Activated CD4-positive, alpha-beta T cell treated with anti-CD3 and anti-CD28 coated beads for 4 hours (primary cell): ENCODE measurements at regions not wholly inside any gene's neighbourhood (a gene's known extent, or its start where the extent isn't known, plus 50 kb on each side); places are given as distances from the start of the nearest gene placed in this dataset.

Experiments
- DNase-seq, 2 donors: peaks; one replicate each; pipeline ENCODE4 v3.0.0-alpha.2; 2020

- no peak for DNase-seq
Observed at GRCh38 chr4:173834151-173834550, 304.1 kb upstream of the HAND2 start.

GRCh38 chr4:173829565-173829964, 299.5 kb upstream of the HAND2 start:
- DNase-seq: no peak

DNA sequence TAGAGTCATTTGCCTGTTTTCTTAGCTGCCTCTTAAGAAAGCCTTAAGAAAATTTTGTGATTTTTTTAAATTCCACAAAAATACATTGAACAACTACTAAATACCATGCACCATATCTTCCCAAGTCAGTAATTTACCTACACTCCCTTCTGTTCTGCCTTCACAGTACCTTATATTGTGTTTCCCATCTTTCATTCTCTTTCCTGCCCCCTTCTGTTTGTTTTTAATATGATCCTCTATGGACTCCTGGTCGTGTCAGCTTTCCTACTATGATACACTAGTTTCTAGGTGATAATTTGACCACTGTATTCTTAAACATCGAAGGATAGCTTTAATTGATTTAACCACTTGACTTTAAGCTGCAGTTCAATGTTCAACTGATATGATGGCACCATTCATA, 297.7 kb upstream of the HAND2 start:
- no peak for DNase-seq

GRCh38 chr4:173821876-173822275, 291.8 kb upstream of the HAND2 start:
- no peak for DNase-seq

GRCh38 chr4:173821036-173821435, 291.0 kb upstream of the HAND2 start:
- no peak for DNase-seq

DNA sequence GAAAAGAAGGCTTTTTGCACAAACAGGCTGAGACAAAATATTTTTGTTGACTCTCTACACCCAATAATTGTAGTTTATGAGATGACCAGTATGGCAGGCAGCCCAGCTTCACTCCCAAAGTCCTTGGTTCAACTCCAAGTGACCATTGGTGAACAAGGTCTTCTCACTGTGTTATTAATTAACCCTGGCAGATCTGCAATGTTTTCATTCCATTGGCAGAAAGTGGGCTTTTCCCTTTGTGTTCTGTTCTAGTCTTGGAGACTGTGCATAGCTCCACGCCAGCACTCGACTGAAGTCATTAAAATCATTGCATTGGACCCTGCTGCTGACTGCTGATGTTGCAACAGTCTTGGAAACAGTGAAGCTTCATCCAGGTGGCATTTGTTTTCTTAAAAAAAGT, 277.3 kb upstream of the HAND2 start:
- no peak for DNase-seq

DNA sequence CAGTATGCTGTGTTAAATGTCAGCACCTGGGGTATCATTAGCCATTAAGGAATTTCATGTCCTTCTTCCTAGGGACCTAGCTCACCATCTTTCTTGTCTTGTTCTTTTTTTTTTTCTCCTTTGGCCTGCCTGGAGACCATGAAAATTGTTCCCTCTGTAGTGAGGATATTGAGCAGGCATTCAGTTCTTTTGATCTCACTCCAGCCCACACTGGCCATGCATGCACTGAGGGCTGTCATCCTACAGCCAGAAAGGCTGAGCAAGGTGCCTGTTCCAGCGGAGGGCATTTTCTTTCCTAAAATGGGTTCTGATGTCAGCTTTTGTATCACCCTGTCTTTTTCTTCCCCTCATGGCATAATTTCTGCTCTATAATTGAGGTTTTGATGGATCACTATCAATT, 275.9 kb upstream of the HAND2 start:
- no peak for DNase-seq

GRCh38 chr4:173802662-173803022, 272.6 kb upstream of the HAND2 start:
- DNase-seq: no peak

DNA sequence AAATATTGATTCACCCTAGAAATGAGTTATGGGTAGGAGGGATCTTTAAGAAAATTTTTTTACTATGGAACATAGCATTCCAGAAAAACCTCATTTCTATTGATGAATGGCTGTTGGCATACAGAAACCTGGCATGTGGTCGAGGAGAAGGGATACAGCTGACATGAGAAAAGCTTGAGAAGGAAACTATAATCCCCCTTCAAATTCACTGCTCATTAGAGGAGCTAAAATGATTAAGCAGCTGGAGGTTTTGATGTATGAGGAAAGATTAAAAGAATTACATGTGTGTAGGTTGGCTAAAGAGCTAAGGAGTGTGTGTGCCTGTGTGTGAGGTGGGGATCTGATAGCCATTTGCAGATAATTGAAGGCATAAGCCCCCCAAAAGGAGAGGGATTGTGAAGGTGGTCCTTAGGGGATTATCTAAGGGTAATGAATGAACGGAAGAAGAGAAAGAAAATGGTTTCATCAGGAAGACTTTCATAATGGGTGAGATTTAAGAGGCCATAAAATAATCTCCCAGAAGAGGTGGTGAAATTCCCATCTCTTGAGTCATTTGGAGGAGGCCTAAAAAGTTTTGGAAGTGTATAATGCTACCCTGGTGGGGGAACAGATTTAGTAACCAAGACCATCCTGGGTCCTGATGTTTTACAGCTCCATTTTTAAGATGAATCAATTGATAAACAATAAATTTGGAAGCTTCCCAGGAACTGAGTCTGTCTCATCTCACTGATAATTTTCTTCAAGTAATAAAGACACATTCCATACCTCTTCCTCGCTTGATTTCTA, 272.0 kb upstream of the HAND2 start:
- DNase-seq: no peak

DNA sequence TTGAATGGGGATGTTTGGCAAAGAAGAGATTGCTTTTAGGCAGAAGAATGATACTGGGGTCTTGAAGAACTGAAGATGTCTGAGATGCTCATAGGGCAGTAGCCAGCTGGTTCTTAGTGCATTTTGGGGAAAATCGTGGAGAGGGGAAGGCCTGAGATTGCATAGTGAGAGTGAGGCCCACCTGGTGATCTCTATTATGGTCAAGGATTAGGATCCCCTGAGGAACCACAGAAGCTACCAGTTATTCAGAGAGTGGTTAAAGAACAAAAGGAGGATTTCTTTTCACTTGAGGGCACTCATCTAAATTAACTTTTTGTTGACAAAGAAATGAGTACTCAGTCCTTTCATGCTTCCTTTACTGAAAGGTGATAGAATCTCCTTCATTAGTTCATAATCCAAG, 271.3 kb upstream of the HAND2 start:
- no peak for DNase-seq

DNA sequence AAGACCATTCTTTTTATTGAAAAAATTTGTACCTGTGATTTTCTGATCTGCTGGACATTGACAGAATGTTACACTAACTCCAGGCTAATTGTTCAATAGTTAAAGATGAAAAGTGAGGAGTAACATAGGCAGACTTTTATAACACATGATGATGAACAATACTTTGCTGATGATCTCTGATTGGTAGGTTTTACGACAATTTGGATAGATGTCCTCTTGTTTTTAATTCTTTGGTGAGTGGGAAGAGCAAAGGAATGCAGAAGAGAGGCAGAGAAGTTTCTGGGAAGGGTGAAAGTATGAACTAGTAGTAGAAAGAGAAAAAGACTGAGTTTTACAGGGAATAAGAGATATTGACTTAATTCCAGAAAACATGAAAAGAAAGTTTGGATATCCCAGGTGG, 267.3 kb upstream of the HAND2 start:
- DNase-seq: no peak

DNA sequence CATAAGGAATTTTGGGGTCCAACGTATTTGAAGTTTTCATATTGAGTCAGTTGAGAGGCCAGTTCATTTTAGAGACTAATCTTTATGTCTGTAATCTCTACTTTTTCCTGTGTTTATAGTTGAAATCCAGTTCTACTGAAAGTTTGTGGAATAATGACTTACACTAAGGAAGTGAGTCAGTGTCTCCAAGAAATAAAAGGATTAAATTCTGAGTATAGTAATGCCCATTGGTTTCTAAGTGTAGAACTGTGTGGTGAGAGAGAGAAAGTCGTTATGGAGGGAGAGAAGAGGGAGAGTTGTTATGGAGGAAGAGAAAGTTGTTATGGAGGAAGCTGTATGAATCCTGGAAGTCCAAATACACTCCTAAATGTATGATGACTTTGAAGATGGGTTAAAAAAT, 264.6 kb upstream of the HAND2 start:
- DNase-seq: no peak

DNA sequence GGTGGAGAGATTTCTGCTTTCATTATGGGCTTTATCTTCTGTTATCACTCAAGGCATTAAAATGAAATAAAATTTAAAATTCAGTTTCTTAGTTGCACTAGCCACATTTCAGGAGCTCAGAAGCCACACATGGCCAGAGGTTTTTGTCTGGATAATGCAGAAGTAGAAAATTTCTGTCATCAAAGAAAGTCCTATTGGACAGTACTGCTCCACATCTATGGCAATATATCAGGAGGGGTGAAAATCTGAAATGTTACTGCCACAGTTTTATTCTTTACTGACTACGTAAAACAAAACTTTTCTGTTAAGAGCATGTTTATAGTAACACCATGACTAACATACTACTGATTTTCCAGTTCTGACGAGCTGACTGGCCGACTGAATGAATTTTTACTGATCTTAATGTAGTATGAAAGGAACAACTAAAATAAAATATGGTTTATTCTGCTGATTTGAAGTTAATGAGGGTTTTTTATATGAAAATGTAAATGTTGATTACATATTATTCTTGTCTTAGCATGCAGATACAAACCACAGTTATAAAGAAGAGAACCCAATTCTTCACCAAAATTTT, 264.0 kb upstream of the HAND2 start:
- DNase-seq: no peak

GRCh38 chr4:173782660-173783059, 252.6 kb upstream of the HAND2 start:
- no peak for DNase-seq

DNA sequence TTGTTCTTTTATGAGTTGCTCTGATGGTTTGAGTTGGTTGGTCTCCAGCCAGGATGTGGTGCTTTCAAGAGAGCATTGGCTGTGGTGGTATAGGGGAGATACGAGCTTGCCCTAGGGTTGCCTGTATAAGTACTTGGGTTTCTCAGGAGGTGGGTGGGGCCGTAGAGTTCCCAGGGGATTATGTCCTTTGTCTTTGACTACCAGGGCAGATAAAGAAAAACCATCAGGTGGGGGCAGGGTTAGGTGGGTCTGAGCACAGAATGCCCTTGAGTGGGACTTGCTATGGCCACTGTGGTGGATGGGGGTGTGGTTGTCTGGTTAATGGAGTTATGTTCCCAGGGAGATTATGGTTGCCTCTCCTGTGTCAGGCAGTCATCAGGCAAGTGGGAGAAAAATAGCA, 247.9 kb upstream of the HAND2 start:
- DNase-seq: no peak

GRCh38 chr4:173777421-173777820, 247.4 kb upstream of the HAND2 start:
- no peak for DNase-seq

DNA sequence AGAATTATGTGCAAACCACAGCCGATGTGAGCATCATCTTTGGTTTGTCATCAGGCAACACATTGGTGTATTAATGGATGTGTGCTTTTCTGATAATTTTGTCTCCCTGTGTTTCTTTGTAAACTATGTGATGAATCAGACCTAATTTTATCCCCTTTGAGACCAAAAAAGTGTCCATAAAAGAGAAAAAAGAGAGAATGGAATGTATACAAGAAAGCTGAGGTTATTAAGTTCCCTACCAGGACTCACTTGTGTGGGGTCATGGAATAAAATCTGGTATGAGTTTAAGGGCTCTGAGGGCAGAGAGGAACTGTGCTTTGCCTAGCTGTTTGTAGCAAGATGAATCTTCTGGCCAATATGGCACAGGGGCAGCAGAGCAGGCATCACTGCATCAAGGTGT, 239.5 kb upstream of the HAND2 start:
- DNase-seq: no peak

DNA sequence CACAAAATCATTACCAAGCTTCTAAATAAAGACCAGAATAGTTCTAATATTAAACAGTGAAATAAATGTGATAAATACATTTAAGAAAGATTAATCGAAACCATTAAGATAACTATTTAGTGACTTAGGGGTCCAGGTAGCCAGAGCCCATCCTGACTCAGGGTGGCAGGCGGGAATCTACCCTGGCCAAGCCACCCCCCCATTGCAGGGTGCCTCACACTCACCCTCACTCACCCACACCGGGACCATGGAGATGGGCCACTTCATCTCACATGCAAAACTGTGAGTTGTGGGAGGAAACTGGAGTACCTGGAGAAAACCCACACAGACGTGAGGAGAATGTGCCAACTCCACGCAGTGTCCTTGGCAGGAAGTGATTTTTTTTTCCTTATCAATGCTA, 237.6 kb upstream of the HAND2 start:
- no peak for DNase-seq

- DNase-seq: no peak
Observed at GRCh38 chr4:173766171-173766600, 236.2 kb upstream of the HAND2 start.

DNA sequence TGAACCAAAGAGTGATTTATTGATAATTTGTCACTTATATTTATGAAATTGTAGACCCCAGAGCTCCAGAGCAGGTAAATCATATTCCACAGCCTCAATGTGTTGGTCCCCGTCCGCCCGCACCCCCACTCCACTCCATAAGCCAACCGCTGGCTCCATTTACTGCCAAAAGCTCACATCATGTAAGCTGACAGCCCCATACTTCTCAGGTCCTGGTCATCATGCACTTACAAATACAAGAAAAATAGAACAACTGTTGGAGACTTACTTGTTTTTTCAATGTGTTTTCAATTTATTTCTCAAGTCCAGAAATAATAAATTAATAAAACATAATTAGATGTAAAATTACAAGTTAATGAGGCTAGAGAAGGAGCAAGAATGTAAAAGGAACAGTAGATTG, 235.7 kb upstream of the HAND2 start:
- DNase-seq: no peak

DNA sequence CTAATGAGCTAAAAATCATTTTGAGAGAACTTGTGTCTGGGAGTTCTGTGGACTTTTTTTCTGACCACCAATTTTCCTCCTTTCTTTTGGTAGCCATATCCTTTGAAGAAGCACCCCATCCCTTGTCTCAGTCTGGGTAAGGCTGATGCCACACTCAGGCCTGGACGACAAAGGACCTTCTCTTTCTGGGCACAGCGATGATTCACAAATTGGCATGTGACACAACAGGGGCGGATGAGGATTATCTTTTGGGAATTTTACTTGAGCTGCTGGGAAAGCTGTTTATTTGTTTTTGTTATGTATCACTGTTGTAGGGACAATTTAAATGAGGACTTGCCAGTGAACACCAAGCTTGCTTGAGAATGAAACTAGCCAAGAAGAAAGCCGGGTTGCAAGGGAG, 233.4 kb upstream of the HAND2 start:
- no peak for DNase-seq

DNA sequence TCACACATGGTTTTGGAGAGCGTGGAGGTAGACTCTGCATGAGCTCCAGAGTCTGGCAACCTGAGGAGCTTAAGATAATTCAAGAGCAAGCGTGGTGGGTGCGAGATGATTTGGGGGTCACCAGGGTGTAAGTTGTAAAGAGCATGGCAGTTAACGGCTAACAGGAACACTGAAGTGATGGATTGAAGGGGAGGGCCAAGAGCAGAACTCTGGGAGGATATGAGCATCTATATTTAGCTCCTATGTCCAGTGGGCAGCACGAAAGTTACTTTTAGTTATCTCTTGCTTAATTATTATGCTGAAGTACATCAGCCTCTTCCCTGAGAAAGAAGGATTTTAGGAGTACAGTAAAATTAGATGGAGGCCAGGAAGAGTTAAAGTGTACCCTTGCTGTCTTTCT, 231.9 kb upstream of the HAND2 start:
- no peak for DNase-seq

- no peak for DNase-seq
Observed at GRCh38 chr4:173761236-173761635, 231.2 kb upstream of the HAND2 start.

GRCh38 chr4:173758132-173758531, 228.1 kb upstream of the HAND2 start:
- no peak for DNase-seq

- DNase-seq: no peak
Observed at GRCh38 chr4:173753408-173753807, 223.4 kb upstream of the HAND2 start.
